ENCODE measurements at regions not wholly inside any gene's neighbourhood (a gene's known extent, or its start where the extent isn't known, plus 50 kb on each side); places are given as distances from the start of the nearest gene placed in this dataset.

GRCh38 chr12:13318231-13319015 lies 121.9 kb downstream of the EMP1 start:
- TF ChIP-seq, protein P1, sequence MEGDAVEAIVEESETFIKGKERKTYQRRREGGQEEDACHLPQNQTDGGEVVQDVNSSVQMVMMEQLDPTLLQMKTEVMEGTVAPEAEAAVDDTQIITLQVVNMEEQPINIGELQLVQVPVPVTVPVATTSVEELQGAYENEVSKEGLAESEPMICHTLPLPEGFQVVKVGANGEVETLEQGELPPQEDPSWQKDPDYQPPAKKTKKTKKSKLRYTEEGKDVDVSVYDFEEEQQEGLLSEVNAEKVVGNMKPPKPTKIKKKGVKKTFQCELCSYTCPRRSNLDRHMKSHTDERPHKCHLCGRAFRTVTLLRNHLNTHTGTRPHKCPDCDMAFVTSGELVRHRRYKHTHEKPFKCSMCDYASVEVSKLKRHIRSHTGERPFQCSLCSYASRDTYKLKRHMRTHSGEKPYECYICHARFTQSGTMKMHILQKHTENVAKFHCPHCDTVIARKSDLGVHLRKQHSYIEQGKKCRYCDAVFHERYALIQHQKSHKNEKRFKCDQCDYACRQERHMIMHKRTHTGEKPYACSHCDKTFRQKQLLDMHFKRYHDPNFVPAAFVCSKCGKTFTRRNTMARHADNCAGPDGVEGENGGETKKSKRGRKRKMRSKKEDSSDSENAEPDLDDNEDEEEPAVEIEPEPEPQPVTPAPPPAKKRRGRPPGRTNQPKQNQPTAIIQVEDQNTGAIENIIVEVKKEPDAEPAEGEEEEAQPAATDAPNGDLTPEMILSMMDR (IDR thresholded peaks at IDR 0.05; ENCODE audit: low read length, missing control alignments), result no peak
- DNase-seq (ENCODE audit: low read depth), result no peak
- no peak overlapping the region for H3K4me3 ChIP-seq (replicated peaks; ENCODE audit: low read depth, low read length)

DNA sequence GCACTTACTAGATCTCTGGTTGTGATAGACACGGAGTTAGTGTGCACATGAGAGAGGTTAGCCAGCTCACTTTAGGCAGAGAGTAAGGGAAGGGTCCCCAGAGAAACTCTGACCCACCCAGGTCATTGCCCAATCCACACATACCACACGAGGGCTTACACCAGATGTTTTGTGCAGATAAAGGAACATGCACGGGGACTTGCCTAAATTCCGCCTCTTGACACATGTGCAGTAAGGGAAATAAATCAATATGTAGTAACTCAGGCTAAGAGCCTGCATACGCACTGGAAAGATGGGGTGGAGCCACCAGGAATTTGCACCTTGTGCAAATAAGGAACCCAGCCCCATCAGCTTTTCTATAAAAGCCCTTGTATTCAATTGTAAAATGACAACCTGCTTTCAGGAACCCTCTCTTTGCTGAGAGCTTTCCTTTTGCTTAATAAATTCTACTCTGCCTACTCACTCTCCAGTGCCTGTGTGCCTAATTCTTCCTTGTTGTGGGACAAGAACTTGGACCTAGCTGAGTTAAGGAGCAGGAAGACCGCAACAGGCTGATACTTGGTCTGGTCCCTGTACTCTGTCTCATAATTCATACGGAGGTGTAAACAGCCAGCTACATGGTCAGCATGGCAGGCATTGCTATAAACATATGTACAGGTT lies 120.2 kb downstream of the EMP1 start:
- no peak overlapping the region for H3K4me3 ChIP-seq (replicated peaks; ENCODE audit: low read depth, low read length)
- no peak for DNase-seq (ENCODE audit: low read depth)
- TF ChIP-seq, protein P1 (IDR thresholded peaks at IDR 0.05; ENCODE audit: low read length, missing control alignments), result no peak

DNA sequence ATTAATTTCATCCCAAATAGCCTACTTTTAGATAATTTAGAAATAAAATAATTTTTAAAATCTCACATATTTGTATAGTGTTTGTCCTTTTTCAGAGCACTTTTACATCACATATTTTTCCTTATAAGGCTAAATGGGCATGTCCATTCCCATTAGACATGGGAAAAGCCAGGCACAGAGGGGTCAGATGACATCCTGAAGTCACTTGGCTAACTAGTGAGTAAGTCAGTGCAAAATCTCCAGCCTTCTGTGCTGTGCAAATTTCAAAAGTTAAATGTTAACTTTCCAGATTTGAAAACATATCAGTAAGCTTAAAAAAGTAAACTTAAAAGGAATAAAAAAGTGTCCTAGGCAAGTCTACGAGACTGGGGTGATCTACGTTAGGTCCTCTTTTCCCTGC lies 117.4 kb downstream of the EMP1 start:
- no peak overlapping the region for H3K4me3 ChIP-seq (replicated peaks; ENCODE audit: low read depth, low read length)
- TF ChIP-seq, protein P1 (IDR thresholded peaks at IDR 0.05; ENCODE audit: low read length, missing control alignments), result no peak
- DNase-seq (ENCODE audit: low read depth), result no peak

GRCh38 chr12:13311551-13311950 lies 115.0 kb downstream of the EMP1 start:
- no peak for DNase-seq (ENCODE audit: low read depth)
- TF ChIP-seq, protein P1 (IDR thresholded peaks at IDR 0.05; ENCODE audit: low read length, missing control alignments), result no peak
- no peak overlapping the region for H3K4me3 ChIP-seq (replicated peaks; ENCODE audit: low read depth, low read length)

DNA sequence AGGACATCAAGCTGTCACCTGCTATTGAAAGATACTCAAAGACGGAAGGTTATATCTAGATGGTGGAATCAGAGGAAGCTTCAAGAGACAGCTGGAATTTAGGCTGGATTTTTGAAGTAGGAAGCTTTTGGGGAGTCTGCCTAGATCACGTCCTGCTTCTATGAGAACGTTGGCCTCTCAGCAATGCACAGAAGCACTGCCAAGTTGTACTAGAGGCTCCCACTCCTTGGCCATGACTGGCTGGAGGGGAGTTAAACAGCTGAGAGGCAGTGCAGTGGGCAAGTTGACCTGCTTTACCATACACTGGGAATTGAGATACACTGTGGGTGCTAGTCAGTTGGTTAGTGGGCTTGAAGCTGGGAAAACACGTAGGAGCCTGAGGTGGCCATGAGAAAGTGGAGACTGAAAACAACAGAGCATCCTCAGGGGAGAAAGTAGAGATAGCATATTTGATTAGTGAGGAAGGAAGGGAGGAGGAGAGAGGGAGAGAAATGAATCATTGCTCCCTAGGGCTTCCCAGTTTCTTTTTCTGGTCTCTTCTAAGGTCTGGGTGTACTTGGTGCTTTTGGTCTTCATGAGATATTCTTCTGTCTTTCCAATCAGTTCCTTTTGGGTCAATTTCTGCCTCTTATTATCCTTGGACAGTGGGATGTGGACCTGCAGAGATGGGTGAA lies 110.8 kb downstream of the EMP1 start:
- no peak overlapping the region for H3K4me3 ChIP-seq (replicated peaks; ENCODE audit: low read depth, low read length)
- no peak for DNase-seq (ENCODE audit: low read depth)
- TF ChIP-seq, protein P1 (IDR thresholded peaks at IDR 0.05; ENCODE audit: low read length, missing control alignments), result no peak

GRCh38 chr12:13304924-13305323 lies 108.4 kb downstream of the EMP1 start:
- TF ChIP-seq, protein P1 (IDR thresholded peaks at IDR 0.05; ENCODE audit: low read length, missing control alignments), result no peak
- H3K4me3 ChIP-seq (replicated peaks; ENCODE audit: low read depth, low read length), result no peak overlapping the region
- no peak for DNase-seq (ENCODE audit: low read depth)
